ENCODE measurements at regions not wholly inside any gene's neighbourhood (a gene's known extent, or its start where the extent isn't known, plus 50 kb on each side); places are given as distances from the start of the nearest gene placed in this dataset.

DNA sequence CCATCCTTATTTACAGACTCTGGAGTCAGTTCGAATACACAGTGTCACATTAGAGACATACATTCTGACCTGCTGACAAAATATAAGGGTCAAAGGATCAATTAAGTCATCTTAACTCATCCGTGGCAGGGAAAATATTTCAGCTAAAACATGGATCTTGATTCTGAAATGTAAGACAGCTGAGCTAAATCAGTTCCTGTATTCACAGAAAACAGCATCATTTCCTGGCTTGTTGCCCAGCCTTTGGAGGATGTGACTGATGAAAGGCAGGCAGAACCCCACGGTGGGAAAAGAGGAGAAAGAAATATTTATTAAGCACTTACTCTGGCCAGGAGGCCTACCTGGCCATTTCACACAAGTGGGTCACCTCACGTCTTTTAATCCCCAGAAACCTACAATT is 101.9 kb downstream of the GAS2L3 start:
- no peak overlapping the region for H3K4me3 ChIP-seq (ENCODE audit: low read length)
- no peak overlapping the region for H3K27ac ChIP-seq (ENCODE audit: low read depth, low read length)
- H2BK5ac ChIP-seq (ENCODE audit: low read length) = no peak overlapping the region
- H3K79me2 ChIP-seq (ENCODE audit: control insufficient read depth, insufficient read depth, low read length) = no peaks in the 10 kb centered on the region
- H3K79me1 ChIP-seq (ENCODE audit: low read length) = no peaks in the 10 kb centered on the region
- no CpG with 5 or more reads among the region's 4 CpGs for WGBS (ENCODE audit: extremely low coverage, insufficient coverage, low lambda C conversion rate)
- H2BK15ac ChIP-seq (replicated peaks; ENCODE audit: low read depth) = no peak overlapping the region
- DNase-seq = no peak
- H3K23ac ChIP-seq (ENCODE audit: low read length) = no peak overlapping the region
- H4K8ac ChIP-seq (ENCODE audit: low read depth, low read length) = no peak overlapping the region
- H3K56ac ChIP-seq (ENCODE audit: low read length) = no peak overlapping the region
- no peak overlapping the region for H3K18ac ChIP-seq (ENCODE audit: low read length)
- no peak overlapping the region for H2BK120ac ChIP-seq (ENCODE audit: low read depth, low read length)
- no peaks in the 10 kb centered on the region for H3K36me3 ChIP-seq (ENCODE audit: control insufficient read depth, insufficient read depth, low read length)
- no peak overlapping the region for H3K4me2 ChIP-seq (ENCODE audit: low read length)
- no peak overlapping the region for H2AK5ac ChIP-seq (ENCODE audit: low read length)
- no peaks in the 10 kb centered on the region for H3K4me1 ChIP-seq (ENCODE audit: control insufficient read depth, low read depth, low read length)
- no peak overlapping the region for H3K9ac ChIP-seq (ENCODE audit: low read length)
- no peak overlapping the region for H4K5ac ChIP-seq (ENCODE audit: low read length)
- H3K27me3 ChIP-seq (ENCODE audit: insufficient read depth, low read length, poor library complexity) = no peaks in the 10 kb centered on the region
- H3K4ac ChIP-seq (ENCODE audit: low read depth, low read length) = no peak overlapping the region

- Histone ChIP-seq H3K79me2 (ENCODE audit: control insufficient read depth, insufficient read depth, low read length) (no peaks in the 10 kb centered on the region), H3K18ac (ENCODE audit: low read length) (no peak overlapping the region), H3K9ac (ENCODE audit: low read length) (no peak overlapping the region), H2BK120ac (ENCODE audit: low read depth, low read length) (no peak overlapping the region), H3K4ac (ENCODE audit: low read depth, low read length) (no peak overlapping the region), H3K4me1 (ENCODE audit: control insufficient read depth, low read depth, low read length) (no peaks in the 10 kb centered on the region), H2AK5ac (ENCODE audit: low read length) (no peak overlapping the region), H4K8ac (ENCODE audit: low read depth, low read length) (no peak overlapping the region), H3K23ac (ENCODE audit: low read length) (no peak overlapping the region), H3K27ac (ENCODE audit: low read depth, low read length) (no peak overlapping the region), H3K27me3 (ENCODE audit: insufficient read depth, low read length, poor library complexity) (no peaks in the 10 kb centered on the region), H3K4me3 (ENCODE audit: low read length) (no peak overlapping the region), H3K36me3 (ENCODE audit: control insufficient read depth, insufficient read depth, low read length) (no peaks in the 10 kb centered on the region), H3K4me2 (ENCODE audit: low read length) (no peak overlapping the region), H4K5ac (ENCODE audit: low read length) (no peak overlapping the region), H2BK15ac (replicated peaks; ENCODE audit: low read depth) (no peak overlapping the region), H3K79me1 (ENCODE audit: low read length) (no peaks in the 10 kb centered on the region), H3K56ac (ENCODE audit: low read length) (no peak overlapping the region), H2BK5ac (ENCODE audit: low read length) (no peak overlapping the region)
- peak; percentile 54 for DNase-seq
Observed at GRCh38 chr12:100681074-100681473, 107.6 kb downstream of the GAS2L3 start.

DNA sequence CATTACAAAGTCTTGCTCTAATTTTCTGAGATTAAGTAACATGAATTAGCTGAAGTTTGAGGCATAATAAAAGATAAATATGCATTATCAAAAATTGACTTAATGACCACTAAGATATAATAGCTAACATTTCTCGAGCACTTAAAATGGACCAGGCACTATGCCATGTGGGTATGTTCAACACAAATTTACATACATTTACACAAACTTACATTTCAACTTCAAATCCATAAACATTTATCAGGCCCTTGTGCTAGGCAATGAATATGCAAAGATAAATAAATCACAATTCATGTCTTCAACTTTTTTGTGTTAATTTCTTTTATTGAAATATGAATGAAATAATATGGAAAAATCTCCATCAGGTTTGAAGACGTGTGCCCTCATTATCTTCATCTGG is 108.7 kb downstream of the GAS2L3 start:
- H3K79me1 ChIP-seq (ENCODE audit: low read length) = no peaks in the 10 kb centered on the region
- H2AK5ac ChIP-seq (ENCODE audit: low read length) = no peak overlapping the region
- H4K5ac ChIP-seq (ENCODE audit: low read length) = no peak overlapping the region
- DNase-seq = no peak
- no peak overlapping the region for H3K56ac ChIP-seq (ENCODE audit: low read length)
- no peak overlapping the region for H3K18ac ChIP-seq (ENCODE audit: low read length)
- no peaks in the 10 kb centered on the region for H3K27me3 ChIP-seq (ENCODE audit: insufficient read depth, low read length, poor library complexity)
- H2BK15ac ChIP-seq (replicated peaks; ENCODE audit: low read depth) = no peak overlapping the region
- H3K4me3 ChIP-seq (ENCODE audit: low read length) = no peak overlapping the region
- H4K8ac ChIP-seq (ENCODE audit: low read depth, low read length) = no peak overlapping the region
- no peak overlapping the region for H3K27ac ChIP-seq (ENCODE audit: low read depth, low read length)
- H3K4me2 ChIP-seq (ENCODE audit: low read length) = no peak overlapping the region
- H3K4ac ChIP-seq (ENCODE audit: low read depth, low read length) = no peak overlapping the region
- no CpG with 5 or more reads among the region's 2 CpGs for WGBS (ENCODE audit: extremely low coverage, insufficient coverage, low lambda C conversion rate)
- H3K36me3 ChIP-seq (ENCODE audit: control insufficient read depth, insufficient read depth, low read length) = no peaks in the 10 kb centered on the region
- H3K23ac ChIP-seq (ENCODE audit: low read length) = no peak overlapping the region
- no peaks in the 10 kb centered on the region for H3K4me1 ChIP-seq (ENCODE audit: control insufficient read depth, low read depth, low read length)
- no peak overlapping the region for H2BK5ac ChIP-seq (ENCODE audit: low read length)
- H2BK120ac ChIP-seq (ENCODE audit: low read depth, low read length) = no peak overlapping the region
- no peaks in the 10 kb centered on the region for H3K79me2 ChIP-seq (ENCODE audit: control insufficient read depth, insufficient read depth, low read length)
- H3K9ac ChIP-seq (ENCODE audit: low read length) = no peak overlapping the region

DNA sequence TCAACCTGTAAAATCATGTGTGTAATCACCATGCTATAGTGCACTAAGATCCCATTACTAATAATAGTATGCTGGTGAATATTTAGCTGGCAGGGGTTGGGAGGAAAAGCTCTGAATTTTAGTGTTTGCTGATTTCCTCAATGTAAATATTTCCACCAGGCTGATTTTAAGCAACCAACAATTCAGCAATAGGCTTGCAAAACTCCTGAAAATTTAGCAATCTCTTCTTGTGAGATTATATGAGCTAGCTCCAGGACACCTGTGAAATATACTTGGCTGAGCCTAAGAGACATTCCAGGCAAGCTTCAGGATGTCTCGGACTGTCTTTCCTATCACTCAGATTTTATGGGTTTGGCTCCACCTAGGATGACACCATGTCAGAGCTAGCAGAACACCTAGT is 106.9 kb upstream of the ANO4 start:
- Histone ChIP-seq H2BK120ac (ENCODE audit: low read depth, low read length) (no peak overlapping the region), H4K5ac (ENCODE audit: low read length) (no peak overlapping the region), H2BK5ac (ENCODE audit: low read length) (no peak overlapping the region), H4K8ac (ENCODE audit: low read depth, low read length) (no peak overlapping the region), H2BK15ac (replicated peaks; ENCODE audit: low read depth) (no peak overlapping the region), H3K9ac (ENCODE audit: low read length) (no peak overlapping the region), H3K23ac (ENCODE audit: low read length) (no peak overlapping the region), H3K36me3 (ENCODE audit: control insufficient read depth, insufficient read depth, low read length) (no peaks in the 10 kb centered on the region), H3K79me2 (ENCODE audit: control insufficient read depth, insufficient read depth, low read length) (no peaks in the 10 kb centered on the region), H3K27ac (ENCODE audit: low read depth, low read length) (no peak overlapping the region), H3K4me1 (ENCODE audit: control insufficient read depth, low read depth, low read length) (no peaks in the 10 kb centered on the region), H3K27me3 (ENCODE audit: insufficient read depth, low read length, poor library complexity) (no peaks in the 10 kb centered on the region), H3K4me3 (ENCODE audit: low read length) (no peak overlapping the region), H2AK5ac (ENCODE audit: low read length) (no peak overlapping the region), H3K79me1 (ENCODE audit: low read length) (no peaks in the 10 kb centered on the region), H3K18ac (ENCODE audit: low read length) (no peak overlapping the region), H3K4ac (ENCODE audit: low read depth, low read length) (no peak overlapping the region), H3K4me2 (ENCODE audit: low read length) (no peak overlapping the region), H3K56ac (ENCODE audit: low read length) (no peak overlapping the region)
- no peak for DNase-seq
- WGBS (ENCODE audit: extremely low coverage, insufficient coverage, low lambda C conversion rate) = no CpG with 5 or more reads among the region's 1 CpG

DNA sequence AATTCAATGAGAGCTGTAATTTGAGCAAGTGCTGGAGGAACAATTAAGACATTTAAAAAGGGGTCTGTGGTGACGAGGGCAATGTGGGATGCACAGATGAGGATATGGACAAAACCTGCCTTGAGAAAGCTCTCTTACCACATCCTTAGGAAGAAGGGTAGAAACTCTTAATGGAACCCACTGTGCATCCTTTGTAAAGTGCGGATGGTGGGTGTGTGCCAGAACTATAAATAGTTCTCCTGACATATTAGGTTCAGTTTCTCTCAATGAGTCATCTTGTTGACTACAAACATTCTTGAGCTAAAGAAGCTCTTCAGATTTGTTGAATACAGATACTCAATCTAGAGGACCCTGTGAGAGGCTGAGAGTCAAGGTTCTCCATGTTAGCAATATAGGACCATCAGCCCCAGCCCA is 106.1 kb upstream of the ANO4 start:
- H3K27me3 ChIP-seq (ENCODE audit: insufficient read depth, low read length, poor library complexity) = no peaks in the 10 kb centered on the region
- no peak for DNase-seq
- H3K79me2 ChIP-seq (ENCODE audit: control insufficient read depth, insufficient read depth, low read length) = no peaks in the 10 kb centered on the region
- no peak overlapping the region for H3K18ac ChIP-seq (ENCODE audit: low read length)
- no peak overlapping the region for H3K56ac ChIP-seq (ENCODE audit: low read length)
- no peaks in the 10 kb centered on the region for H3K36me3 ChIP-seq (ENCODE audit: control insufficient read depth, insufficient read depth, low read length)
- no peak overlapping the region for H3K27ac ChIP-seq (ENCODE audit: low read depth, low read length)
- no CpG with 5 or more reads among the region's 2 CpGs for WGBS (ENCODE audit: extremely low coverage, insufficient coverage, low lambda C conversion rate)
- no peak overlapping the region for H2BK15ac ChIP-seq (replicated peaks; ENCODE audit: low read depth)
- no peak overlapping the region for H3K4ac ChIP-seq (ENCODE audit: low read depth, low read length)
- no peak overlapping the region for H4K8ac ChIP-seq (ENCODE audit: low read depth, low read length)
- H3K9ac ChIP-seq (ENCODE audit: low read length) = no peak overlapping the region
- no peak overlapping the region for H2AK5ac ChIP-seq (ENCODE audit: low read length)
- H4K5ac ChIP-seq (ENCODE audit: low read length) = no peak overlapping the region
- no peaks in the 10 kb centered on the region for H3K79me1 ChIP-seq (ENCODE audit: low read length)
- H3K4me2 ChIP-seq (ENCODE audit: low read length) = no peak overlapping the region
- no peak overlapping the region for H3K4me3 ChIP-seq (ENCODE audit: low read length)
- H3K23ac ChIP-seq (ENCODE audit: low read length) = no peak overlapping the region
- H2BK5ac ChIP-seq (ENCODE audit: low read length) = no peak overlapping the region
- H3K4me1 ChIP-seq (ENCODE audit: control insufficient read depth, low read depth, low read length) = no peaks in the 10 kb centered on the region
- no peak overlapping the region for H2BK120ac ChIP-seq (ENCODE audit: low read depth, low read length)

GRCh38 chr12:100692502-100692901 is 102.1 kb upstream of the ANO4 start:
- Histone ChIP-seq H2BK5ac (ENCODE audit: low read length) (no peak overlapping the region), H3K23ac (ENCODE audit: low read length) (no peak overlapping the region), H3K9ac (ENCODE audit: low read length) (no peak overlapping the region), H2BK120ac (ENCODE audit: low read depth, low read length) (no peak overlapping the region), H3K4ac (ENCODE audit: low read depth, low read length) (no peak overlapping the region), H3K27ac (ENCODE audit: low read depth, low read length) (no peak overlapping the region), H3K4me1 (ENCODE audit: control insufficient read depth, low read depth, low read length) (no peaks in the 10 kb centered on the region), H2AK5ac (ENCODE audit: low read length) (no peak overlapping the region), H3K79me2 (ENCODE audit: control insufficient read depth, insufficient read depth, low read length) (no peaks in the 10 kb centered on the region), H2BK15ac (replicated peaks; ENCODE audit: low read depth) (no peak overlapping the region), H3K4me2 (ENCODE audit: low read length) (no peak overlapping the region), H3K36me3 (ENCODE audit: control insufficient read depth, insufficient read depth, low read length) (no peaks in the 10 kb centered on the region), H3K27me3 (ENCODE audit: insufficient read depth, low read length, poor library complexity) (no peaks in the 10 kb centered on the region), H4K5ac (ENCODE audit: low read length) (no peak overlapping the region), H4K8ac (ENCODE audit: low read depth, low read length) (no peak overlapping the region), H3K4me3 (ENCODE audit: low read length) (no peak overlapping the region), H3K79me1 (ENCODE audit: low read length) (no peaks in the 10 kb centered on the region), H3K18ac (ENCODE audit: low read length) (no peak overlapping the region), H3K56ac (ENCODE audit: low read length) (no peak overlapping the region)
- no peak for DNase-seq
- no CpG with 5 or more reads among the region's 1 CpG for WGBS (ENCODE audit: extremely low coverage, insufficient coverage, low lambda C conversion rate)

All from mesendoderm (in vitro differentiated cells).